Brain microvascular endothelial cell (primary cell): ENCODE measurements at regions not wholly inside any gene's neighbourhood (a gene's known extent, or its start where the extent isn't known, plus 50 kb on each side); places are given as distances from the start of the nearest gene placed in this dataset.

ENCODE experiments used
- DNase-seq: peaks from one replicate; pipeline ENCODE4 v3.0.0-alpha.2; 2020
- H3K27ac ChIP-seq: fragments of 250-450 bp; sonication (Bioruptor Pico); 2 replicates; pipeline ENCODE4 v1.5.1; 2020; ENCODE audit warnings: mild to moderate bottlenecking, moderate library complexity
- H3K27me3 ChIP-seq: fragments of 250-450 bp; sonication (Bioruptor Pico); replicated peaks from 2 replicates; pipeline ENCODE4 v1.5.1; 2020; ENCODE audit warnings: mild to moderate bottlenecking
- H3K36me3 ChIP-seq: fragments of 250-450 bp; sonication (Bioruptor Pico); replicated peaks from 2 replicates; pipeline ENCODE4 v1.5.1; 2020; ENCODE audit warnings: mild to moderate bottlenecking
- H3K4me3 ChIP-seq: 2 replicates; pipeline ENCODE4 v1.5.1; 2011; ENCODE audit warnings: low read depth, mild to moderate bottlenecking, control low read depth, low read length, moderate library complexity
- CTCF ChIP-seq: IDR thresholded peaks from 2 replicates; pipeline ENCODE4 v1.5.1; 2011; ENCODE audit warnings: low read depth, mild to moderate bottlenecking, moderate library complexity, low read length, control low read depth, inconsistent platforms; ENCODE audit errors: missing control alignments
- in situ Hi-C: cut with HindIII; loops from 2 replicates; pipeline ENCODE4 v1.10.0; 2017; ENCODE audit warnings: low sequenced_read_pairs, low pct_ligation_motif_present

DNA sequence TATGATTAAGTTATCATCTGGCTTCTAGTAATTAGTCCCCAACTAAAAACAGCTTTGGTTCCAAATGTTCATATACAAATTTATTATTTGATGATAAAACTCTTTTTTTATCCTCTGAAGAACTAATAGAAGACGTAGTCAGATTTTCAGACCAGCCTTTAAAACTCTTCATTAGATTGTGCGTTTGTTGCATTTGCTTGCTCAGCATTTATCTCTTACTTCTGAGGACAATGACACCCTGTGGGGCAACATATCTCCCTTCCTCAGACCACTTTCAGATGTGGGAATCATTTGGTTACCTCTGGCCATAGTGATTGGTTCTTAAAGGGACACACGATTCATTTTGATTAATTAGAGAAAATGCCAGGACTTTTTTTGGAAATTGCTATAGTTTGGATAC lies 481.8 kb downstream of the HAO1 start:
- TF ChIP-seq CTCF = no peak
- H3K27ac ChIP-seq = no peak overlapping the region
- no peak overlapping the region for H3K4me3 ChIP-seq
- no peaks in the 10 kb centered on the region for H3K36me3 ChIP-seq
- H3K27me3 ChIP-seq = no peaks in the 10 kb centered on the region
- in situ Hi-C loops = no loop called here
- DNase-seq = no peak

DNA sequence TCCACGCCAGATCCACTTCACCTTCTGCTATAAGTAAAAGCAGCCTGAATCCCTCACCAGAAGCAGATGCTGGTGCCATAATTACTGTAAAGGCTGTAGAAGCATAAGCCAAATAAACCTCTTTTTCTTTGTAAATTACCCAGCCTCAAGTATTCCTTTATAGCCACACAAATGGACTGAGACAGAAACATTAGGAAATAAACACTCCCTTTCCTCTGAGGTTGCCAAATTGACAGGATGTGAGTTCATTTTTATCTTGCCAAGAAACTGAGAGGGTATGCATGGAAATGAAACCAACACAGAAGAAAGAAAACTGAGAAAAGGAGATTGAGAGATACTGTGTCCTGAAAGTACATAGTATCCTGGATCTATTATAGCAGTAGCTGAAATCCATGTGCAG lies 481.2 kb downstream of the HAO1 start:
- no peak for DNase-seq
- H3K27me3 ChIP-seq = no peaks in the 10 kb centered on the region
- no peaks in the 10 kb centered on the region for H3K36me3 ChIP-seq
- H3K4me3 ChIP-seq = no peak overlapping the region
- in situ Hi-C loops = no loop called here
- no peak for TF ChIP-seq CTCF
- H3K27ac ChIP-seq = no peak overlapping the region

GRCh38 chr20:7463290-7463689 lies 477.0 kb downstream of the HAO1 start:
- H3K27me3 ChIP-seq = no peaks in the 10 kb centered on the region
- H3K4me3 ChIP-seq = no peak overlapping the region
- no peak for DNase-seq
- in situ Hi-C loops = no loop called here
- no peak for TF ChIP-seq CTCF
- H3K27ac ChIP-seq = no peak overlapping the region
- H3K36me3 ChIP-seq = no peaks in the 10 kb centered on the region

- Histone ChIP-seq H3K27me3 (no peaks in the 10 kb centered on the region), H3K4me3 (no peak overlapping the region), H3K36me3 (no peaks in the 10 kb centered on the region), H3K27ac (no peak overlapping the region)
- in situ Hi-C loops = no loop called here
- DNase-seq = no peak
- TF ChIP-seq CTCF = no peak
These were observed 469.3 kb downstream of the HAO1 start for GRCh38 chr20:7470912-7471311.

GRCh38 chr20:7490288-7490687 lies 450.0 kb downstream of the HAO1 start:
- Histone ChIP-seq H3K36me3 (no peaks in the 10 kb centered on the region), H3K27me3 (no peaks in the 10 kb centered on the region), H3K4me3 (no peak overlapping the region), H3K27ac (no peak overlapping the region)
- TF ChIP-seq CTCF = no peak
- in situ Hi-C loops = no loop called here
- DNase-seq = no peak

DNA sequence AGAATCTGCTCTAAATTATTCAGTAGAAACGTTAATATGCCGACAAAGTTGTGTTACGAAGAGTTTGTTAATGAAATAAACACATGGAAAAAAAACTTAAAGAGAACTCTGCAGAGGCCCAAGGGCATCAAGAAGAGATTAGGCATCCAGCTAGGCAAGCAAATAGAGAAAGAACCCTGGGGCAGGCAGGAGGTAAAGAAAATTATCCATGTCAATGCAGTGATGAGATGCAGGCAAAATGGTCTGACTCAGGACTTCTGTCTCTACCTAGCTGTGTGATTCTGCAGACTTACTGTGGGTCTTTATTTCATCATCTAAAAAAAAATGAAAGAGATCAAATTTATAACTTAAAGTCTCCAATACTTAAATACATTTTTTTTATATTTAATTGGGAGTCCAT lies 448.0 kb downstream of the HAO1 start:
- H3K36me3 ChIP-seq = no peaks in the 10 kb centered on the region
- no peak for TF ChIP-seq CTCF
- in situ Hi-C loops = no loop called here
- H3K27ac ChIP-seq = no peak overlapping the region
- H3K27me3 ChIP-seq = no peaks in the 10 kb centered on the region
- H3K4me3 ChIP-seq = no peak overlapping the region
- DNase-seq = no peak
